ENCODE measurements at regions not wholly inside any gene's neighbourhood (a gene's known extent, or its start where the extent isn't known, plus 50 kb on each side); places are given as distances from the start of the nearest gene placed in this dataset.
"Not testable (repeated sequence)": the region's sequence is repeated elsewhere in the genome, so short reads cannot be mapped to it uniquely, and the experiment has no call there.

GRCh38 chr6:6748001-6748400, 159.5 kb downstream of the LY86 start:
- DNase-seq (ENCODE audit: low spot score) = no peak

DNA sequence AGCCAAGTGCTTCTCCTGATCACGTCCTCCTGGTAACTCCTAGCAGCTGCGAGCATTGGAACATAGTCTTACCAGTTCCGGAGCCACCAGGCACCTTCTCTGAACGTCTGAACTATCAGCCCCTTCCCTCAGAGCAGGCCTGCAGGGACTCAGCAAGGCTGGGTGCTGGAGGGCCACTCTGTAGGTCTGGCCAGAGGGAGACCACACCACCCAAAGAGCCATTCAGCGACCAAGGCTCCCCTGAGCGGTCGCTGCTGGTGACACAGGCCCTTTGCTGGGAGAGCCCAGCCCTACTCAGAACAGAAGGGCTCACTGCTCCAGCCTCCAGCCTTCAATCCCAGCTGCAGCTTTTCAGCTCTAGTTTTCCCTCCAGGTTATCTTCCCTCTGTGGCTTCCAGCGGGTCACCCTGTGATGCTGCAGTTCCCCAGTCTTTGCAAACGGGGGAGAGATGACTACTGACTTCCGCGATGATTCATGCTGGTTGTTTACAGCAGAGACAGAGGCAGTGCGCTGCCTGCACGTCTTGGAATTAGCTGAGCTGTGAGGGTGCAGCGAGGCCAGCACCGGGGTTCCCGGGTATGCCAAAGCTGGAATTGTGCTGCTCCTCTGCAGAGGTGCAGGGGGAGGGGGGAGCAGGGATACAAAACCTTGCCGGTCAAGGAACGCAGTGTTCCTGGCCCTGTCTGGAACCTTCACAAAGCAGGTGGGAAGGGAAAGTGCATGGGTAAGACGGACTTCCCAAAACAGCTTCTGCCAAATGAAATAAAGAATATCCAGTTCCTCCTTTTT, 161.4 kb downstream of the LY86 start:
- no peak for DNase-seq (ENCODE audit: low spot score)

- DNase-seq (ENCODE audit: low spot score) = no peak
These were observed 162.2 kb downstream of the LY86 start for GRCh38 chr6:6750594-6751265.

- DNase-seq (ENCODE audit: low spot score) = no peak
These were observed 162.7 kb downstream of the LY86 start for GRCh38 chr6:6751266-6751596.

DNA sequence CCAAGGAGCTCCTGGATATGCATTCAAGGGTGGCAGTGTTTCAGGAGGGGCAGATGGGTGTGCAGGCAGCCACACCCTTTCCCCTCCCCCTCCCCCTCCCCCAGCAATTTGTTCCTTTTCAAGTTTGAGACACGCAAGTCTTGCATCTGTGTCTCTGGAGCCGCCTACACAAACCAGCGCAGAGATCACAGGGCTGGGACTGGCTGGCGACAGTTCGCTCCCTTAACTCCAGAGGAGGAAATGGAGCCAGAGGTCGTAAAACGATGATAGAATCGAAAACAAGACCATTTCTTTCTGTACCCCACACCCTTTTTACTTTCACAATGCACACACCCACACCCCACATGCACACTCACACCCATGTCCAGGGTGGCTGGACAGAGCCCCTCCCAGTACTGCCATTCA, 163.1 kb downstream of the LY86 start:
- no peak for DNase-seq (ENCODE audit: low spot score)

DNA sequence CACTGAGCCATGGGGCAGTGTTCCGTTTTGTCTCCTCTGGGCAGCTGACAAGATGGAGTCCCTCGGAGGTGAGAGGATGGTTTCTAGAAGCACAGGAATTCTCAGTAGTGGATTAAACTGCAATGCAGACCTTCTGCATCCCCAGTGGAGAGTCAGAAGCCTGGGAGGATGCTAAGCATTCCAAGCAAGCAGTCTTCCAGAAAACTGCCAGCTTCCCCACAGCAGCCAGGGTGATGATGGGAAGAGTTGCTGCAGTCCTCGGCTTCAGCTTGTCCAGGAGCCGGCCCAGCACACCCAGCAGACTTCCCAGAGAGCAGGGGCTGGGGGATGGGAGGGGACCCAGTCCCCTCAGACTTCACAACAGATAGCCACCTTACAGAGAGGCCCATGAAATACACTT, 163.6 kb downstream of the LY86 start:
- no peak for DNase-seq (ENCODE audit: low spot score)

- no peak for DNase-seq (ENCODE audit: low spot score)
These were observed 164.8 kb downstream of the LY86 start for GRCh38 chr6:6753301-6753700.

- no peak for DNase-seq (ENCODE audit: low spot score)
These were observed 168.0 kb downstream of the LY86 start for GRCh38 chr6:6756526-6756925.

- no peak for DNase-seq (ENCODE audit: low spot score)
These were observed 170.0 kb downstream of the LY86 start for GRCh38 chr6:6758546-6758914.

GRCh38 chr6:6758915-6759654, 170.6 kb downstream of the LY86 start:
- no peak for DNase-seq (ENCODE audit: low spot score)

- no peak for DNase-seq (ENCODE audit: low spot score)
These were observed 171.5 kb downstream of the LY86 start for GRCh38 chr6:6760002-6760401.

DNA sequence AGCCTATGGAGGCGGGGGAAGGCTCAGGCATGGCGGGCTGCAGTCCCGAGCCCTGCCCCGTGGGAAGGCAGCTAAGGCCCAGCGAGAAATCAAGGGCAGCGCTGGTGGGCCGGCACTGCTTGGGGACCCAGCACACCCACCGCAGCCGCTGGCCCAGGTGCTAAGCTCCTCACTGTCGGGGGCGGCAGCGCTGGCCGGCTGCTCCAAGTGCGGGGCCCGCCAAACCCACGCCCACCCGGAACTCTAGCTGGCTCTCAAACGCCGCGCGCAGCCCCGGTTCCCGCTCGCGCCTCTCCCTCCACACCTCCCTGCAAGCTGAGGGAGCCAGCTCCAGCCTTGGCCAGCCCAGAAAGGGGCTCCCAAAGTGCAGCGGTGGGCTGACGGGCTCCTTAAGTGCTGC, 174.0 kb downstream of the LY86 start:
- DNase-seq (ENCODE audit: low spot score) = not testable (repeated sequence)

DNA sequence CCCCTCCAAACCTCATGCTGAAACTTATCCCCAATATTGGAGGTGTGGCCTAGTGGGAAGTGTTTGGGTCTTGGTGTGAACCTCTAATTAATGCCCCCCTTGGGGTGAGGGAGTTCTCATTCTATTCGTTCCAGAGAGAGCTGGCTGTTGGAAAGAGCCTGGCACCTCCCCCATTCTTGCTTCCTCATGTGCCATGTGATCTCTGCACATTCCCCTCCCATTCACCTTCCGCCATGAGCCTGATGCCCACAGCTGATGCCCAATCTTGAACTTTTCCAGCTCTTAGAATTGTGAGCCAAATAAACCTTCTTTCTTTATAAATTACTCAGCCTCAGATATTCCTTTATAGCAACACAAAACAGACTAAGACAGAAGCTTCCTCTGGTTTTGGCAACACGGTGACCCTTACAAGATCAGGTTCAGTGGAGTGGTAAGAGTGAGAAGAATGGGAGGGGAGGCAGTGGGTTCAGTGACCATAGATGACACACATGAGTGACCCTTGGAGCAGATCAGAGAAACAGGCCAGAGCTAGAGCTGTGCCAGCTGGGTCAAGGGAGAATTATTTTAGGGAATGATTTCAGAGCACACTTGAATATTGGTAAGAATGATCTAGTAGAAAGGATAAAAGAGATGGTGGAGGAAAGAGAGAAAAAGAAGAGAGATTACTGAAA, 176.4 kb downstream of the LY86 start:
- DNase-seq (ENCODE audit: low spot score) = no peak

GRCh38 chr6:6766230-6766905, 177.8 kb downstream of the LY86 start:
- DNase-seq (ENCODE audit: low spot score) = no peak

GRCh38 chr6:6769466-6769865, 180.9 kb downstream of the LY86 start:
- no peak for DNase-seq (ENCODE audit: low spot score)

- no peak for DNase-seq (ENCODE audit: low spot score)
These were observed 182.9 kb downstream of the LY86 start for GRCh38 chr6:6771224-6771945.

DNA sequence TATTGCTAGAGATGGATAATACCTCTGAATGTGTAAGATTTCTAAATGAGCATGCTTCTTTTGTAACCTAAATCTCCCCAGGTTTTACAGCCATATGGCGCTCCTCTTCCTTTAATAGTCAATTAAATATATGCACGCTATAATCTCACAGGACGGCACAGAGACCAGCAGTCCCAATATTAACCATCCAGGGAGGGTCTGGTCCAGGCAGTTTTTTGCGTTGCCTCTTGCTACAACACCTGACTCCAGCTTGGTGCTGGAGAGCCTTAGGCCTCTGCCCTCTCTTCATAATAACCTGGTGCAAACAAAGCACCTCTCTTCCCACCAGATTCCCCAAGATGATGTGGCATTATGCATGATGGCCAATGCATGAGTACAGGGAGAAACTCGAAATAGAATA, 183.4 kb downstream of the LY86 start:
- no peak for DNase-seq (ENCODE audit: low spot score)

DNA sequence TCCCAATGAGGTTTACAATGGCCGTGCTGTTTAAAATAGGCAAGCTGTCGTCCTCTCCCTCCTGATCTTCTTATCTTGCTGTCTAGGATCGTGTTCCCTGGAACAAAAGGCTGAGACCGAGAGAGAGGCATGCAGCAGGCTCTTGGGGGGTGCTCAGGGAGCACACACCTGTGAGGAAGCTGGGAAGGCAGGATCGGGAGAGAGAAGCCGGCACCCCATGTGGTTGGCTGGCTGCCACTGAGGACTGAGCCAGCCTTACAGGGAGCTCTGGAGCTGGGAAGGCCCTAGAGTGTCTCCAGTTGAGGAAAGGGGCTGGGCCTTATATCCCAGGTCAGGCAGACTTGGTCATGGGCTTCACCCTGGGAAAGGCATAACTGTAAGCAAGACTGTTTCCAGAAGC, 184.2 kb downstream of the LY86 start:
- no peak for DNase-seq (ENCODE audit: low spot score)

GRCh38 chr6:6775074-6775473, 186.6 kb downstream of the LY86 start:
- DNase-seq (ENCODE audit: low spot score) = no peak

DNA sequence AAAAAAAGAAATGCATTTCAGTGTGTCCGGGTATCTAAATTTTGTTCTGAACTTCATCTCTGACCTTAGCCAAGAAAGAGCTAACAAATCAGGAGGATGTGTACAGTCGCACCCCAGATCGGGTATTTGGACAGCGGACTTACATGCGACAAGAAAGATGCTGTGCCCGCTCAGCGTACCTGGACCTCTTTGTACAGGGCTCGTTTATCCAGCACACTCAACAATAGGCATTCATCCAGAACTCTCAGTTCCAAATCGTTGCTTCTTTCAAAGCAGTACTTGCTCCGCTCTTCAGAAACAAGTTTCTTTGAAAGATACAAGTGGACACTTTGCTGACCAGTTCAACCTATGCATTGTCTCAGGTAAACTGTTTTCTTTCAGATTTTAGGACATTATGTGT, 191.7 kb downstream of the LY86 start:
- DNase-seq (ENCODE audit: low spot score) = no peak

DNA sequence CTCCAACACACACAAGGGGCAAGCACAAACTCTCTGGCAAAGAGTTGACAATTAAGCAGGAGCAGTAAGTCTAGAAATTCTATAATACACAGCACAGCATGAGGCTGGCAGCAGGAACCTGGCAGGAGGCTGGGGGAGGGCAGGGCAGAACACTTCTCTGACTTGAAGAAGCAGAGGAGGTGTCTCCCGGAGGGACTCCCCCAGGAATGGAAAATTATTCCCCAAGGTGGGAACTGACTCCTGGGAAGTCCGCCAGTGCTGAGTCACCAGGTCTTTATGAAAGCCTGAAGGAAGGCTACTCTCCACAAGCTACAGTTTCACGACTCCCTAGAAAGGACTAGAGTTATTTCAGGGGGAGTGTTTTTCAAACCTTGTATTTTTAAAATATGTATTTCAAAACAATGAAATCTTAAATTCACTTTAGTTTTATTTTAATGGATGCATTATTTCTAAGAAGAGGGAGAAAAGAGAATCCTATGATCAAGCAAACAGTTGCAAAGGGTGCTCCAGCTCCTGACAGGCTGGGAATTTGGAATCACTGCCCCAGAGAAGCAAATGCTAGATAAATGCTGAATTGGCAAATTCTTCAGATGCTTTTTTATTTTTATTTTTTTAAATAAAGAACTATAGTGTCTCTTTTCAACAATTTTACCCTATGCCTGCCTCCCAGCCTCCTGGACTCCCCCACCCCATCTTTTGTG, 192.8 kb downstream of the LY86 start:
- DNase-seq (ENCODE audit: low spot score) = no peak

All from left forelimb (tissue), 1 donor.